GM18498 (cell line): ENCODE measurements at regions not wholly inside any gene's neighbourhood (a gene's known extent, or its start where the extent isn't known, plus 50 kb on each side); places are given as distances from the start of the nearest gene placed in this dataset.
"Not testable (repeated sequence)": the region's sequence is repeated elsewhere in the genome, so short reads cannot be mapped to it uniquely, and the experiment has no call there.

Source experiments
- ATAC-seq: cut with Tn5 transposase; IDR thresholded peaks from one replicate; pipeline ENCODE4 v1.9.1; 2021; ENCODE audit warnings: mild to moderate bottlenecking, moderate library complexity; ENCODE audit not compliant: unreplicated experiment

DNA sequence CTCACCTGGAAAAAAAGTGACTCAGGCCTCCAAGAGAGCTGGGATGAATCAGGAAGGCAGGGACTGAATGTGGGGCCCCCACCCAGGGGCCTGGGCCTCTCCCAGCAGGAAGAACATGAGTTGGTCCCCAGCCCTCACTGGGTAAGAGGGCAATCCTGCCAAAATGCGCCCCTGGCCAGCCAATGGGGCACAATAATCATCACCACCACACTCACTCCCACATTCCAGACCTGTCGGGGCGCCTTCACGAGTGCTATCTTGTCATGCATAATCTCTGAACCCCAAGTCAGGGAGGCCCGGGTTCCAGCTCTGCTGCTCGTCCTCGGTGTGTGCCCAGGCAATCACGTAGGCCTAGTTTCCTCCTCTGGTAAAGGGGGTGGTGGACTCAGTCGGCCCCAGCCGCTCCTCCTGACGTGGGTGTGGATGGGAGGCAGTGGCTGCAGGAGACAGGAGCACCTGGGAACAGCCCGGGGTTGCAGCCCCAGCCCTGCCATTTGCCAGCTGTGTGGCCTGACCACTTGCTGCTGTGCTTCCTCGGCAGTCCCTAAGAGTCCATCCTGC lies 115.1 kb downstream of the CYP26B1 start:
- no peak for ATAC-seq

DNA sequence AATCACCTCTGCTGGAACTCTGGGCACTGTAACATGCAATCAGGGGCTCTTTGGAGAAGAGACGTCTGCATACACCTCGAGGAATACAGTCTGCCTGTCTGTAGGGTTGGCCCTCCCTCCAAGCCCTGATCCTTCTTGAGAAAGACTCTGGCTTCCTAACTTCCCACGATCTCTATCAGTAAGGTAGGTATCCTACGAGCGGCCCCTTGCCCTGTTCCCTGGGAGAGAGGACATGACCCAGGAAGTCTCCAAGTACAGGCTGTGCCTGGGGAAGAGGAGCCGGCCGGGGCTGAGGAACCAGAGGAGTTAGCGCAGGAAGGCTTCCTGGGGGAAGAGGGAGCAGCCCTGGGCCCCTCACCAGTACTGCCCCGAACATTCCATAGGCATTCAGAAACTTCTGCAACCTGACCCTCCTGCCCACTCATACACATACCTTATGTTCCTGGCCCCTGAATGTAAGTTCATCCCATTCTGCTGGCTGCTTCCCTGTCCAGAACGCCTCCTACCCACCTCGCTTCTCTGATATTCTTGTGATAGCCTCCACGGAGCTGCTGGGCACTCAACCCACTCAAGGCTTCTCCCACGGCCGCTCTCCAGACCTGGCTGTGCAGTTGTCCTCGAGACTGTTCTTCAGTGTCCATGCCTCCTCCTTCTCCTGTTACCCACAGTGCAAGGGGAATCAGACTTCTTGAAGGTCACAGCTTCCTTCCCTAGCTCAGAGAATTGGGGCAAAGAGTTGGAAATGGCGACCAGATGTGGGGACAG lies 116.1 kb downstream of the CYP26B1 start:
- no peak for ATAC-seq

DNA sequence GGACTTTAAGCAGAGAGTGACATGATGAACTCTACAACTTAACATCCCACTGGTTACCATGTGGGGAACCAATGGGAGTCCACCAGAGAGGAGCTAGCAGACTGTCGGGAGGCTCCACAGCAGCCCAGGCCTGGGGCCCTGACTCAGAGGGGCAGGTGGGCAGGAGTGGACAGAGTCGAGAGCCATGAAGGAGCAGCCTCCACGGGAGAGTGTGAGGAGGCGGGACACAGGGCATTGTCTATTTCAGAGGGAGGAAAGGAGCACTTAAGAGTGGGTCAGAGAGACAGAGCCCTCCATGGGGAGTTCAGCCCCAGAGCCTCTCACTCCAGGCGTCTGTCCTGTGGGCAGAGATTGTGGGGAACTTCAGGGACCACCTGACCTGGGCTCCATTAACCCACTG lies 118.7 kb downstream of the CYP26B1 start:
- no peak for ATAC-seq

DNA sequence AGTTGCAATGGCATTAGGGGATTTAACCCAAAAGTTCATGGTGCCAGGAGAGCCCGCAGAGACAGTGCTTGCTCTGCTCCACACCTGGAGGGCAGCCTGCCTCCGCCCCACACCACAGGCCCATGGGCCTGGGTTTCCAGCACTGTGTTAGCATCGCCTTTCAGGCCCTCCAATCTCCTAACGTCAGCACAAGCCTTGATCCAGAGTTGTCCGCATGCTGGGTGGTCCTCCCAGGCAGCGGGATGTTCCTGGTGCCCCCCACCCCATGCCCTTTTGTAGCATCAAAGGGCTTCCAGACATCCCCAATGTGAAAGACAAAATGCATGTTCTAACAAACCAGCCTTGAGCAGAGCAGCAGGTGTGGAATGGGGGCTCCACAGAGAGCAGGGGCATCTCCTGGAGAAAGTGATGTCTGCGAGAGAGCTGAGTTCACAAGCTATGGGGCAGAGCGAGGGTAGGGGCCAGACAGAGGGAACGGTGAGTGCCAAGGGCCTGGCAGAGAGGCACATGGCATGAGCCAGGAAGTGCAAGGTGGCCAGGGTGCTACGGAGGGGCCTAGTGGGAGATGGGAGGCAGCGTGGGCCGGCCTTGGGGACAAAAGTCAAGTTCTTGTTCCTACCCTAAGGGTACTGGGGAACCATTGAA lies 119.2 kb downstream of the CYP26B1 start:
- no peak for ATAC-seq

DNA sequence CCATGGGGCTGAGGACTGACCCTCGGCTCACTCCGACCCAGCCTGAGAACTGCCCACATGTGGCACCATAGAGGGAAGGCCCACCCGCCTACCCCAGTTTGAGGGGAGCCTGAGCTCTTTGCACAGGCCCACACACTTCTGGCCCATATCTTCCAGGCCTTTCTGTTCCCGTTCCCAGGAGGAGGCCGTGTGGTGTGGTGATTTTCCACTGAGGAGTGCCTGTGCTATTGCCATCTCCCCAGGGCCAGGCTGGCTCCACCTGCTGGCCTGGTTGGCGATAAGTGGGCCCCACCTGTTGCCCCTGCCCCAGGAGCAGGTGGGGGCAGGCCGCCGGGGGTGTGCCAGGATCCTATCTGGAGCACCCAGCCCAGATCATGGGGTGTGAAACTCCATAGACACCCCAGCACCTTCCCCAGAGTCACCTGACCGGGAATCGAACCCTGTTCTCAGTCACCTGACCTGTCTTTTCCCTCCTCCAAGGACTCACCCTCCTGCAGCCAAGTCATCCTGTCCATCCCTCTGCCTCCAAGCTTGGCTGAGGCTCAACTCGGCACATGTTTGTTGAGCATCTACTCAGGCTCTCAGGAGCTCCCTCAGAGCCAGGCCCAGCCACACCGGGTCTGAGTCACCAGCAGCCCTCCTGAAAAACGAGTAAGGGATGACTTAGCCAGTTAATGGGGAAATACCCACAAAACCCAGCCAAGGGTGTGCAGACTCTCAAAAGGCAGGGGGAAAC lies 120.1 kb downstream of the CYP26B1 start:
- no peak for ATAC-seq

DNA sequence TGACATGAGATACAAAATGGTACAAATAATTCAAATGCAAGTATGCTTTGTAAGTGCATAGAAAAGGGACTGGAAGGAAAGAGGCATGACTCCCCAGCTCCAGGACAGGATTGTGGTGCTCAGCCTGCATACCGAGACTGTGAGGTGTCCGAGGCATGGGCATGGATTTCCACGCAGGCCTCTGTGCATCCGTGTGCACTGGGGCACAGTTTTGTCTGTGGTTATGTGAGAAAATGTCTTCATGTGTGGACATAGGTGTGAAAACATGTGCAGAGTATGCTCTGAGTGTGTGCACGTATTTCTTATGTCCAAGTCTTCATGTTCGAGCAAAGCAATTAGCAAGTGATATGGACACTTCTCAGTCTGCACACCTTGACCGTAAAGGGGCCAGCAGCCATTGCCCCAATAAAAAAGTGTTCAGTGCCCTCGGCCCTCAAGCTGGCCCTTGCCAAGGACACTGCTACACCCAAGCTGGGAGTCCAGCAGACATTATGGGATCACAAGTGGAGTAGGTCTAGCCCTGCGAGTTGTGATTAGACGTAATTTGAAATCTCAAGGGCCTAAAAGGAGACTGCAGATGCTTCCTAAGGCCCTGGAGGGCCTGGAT lies 120.7 kb downstream of the CYP26B1 start:
- ATAC-seq, result no peak

DNA sequence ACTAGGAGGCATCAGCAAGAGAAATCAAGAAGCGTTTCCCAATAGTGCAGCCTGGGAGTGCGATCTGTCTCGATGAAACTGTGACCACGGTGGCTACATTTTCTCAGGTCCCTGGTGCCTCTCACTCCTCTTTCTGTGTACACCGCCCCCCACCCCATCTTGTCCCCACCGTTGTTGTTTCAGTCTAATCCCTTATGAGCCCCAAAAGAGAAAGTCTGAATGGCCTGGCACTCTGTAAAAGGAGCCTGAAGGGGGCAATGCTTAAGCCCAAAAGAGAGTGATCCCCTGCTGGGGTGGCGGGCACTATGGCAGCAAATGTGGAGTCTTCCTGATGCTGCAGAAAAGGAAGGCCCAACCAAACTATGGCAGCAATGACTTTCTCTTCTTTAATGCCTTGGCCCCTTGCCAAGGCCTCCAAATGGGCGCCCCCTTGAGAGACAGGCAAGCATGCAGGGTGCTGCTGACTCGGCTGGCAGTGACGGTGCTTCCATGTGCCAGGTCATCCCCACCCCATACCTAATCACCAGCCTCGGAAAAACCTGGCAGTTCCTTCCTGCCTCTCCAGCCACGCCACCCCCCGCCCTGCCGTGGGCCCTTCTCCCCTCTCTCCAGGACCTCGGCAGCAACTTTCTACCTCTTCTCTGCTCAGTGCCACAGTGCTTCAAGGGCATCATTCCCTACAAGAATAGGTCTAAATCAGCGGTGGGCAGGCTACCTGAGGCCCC lies 123.0 kb downstream of the CYP26B1 start:
- no peak for ATAC-seq

DNA sequence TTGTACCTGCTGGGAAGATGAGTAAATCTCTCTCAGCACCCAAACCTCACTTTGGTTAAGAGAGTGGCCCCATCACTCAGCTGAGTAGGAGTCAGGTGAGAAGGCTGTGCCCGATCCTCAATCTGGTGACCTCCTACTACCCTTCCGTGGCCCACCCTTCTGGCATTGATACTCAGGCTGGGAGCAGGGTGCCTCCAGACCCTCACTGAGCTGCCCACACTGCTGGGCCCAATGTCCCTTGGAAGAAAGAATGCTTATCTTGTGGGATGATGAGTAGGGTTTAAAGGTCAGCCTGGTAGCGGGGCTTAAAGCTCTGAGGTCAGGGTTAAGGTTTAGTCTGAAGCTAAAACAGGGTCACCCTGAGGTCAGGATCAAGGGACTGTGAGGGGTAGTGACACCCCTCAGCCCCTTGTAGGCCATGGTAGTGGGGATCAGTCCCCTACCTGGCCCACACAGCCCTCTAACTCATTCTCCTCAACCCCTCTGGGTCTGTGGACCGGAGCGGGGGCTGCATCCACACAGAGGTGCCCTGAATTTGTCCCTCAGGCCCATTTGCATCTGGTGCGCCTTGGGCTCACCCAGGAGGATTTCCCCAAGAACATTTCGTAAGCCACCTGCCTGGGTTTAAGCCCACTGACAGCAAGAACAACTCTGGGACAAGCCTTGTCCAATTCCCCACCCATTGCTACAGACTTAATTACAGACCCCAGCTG lies 123.8 kb downstream of the CYP26B1 start:
- no peak for ATAC-seq

DNA sequence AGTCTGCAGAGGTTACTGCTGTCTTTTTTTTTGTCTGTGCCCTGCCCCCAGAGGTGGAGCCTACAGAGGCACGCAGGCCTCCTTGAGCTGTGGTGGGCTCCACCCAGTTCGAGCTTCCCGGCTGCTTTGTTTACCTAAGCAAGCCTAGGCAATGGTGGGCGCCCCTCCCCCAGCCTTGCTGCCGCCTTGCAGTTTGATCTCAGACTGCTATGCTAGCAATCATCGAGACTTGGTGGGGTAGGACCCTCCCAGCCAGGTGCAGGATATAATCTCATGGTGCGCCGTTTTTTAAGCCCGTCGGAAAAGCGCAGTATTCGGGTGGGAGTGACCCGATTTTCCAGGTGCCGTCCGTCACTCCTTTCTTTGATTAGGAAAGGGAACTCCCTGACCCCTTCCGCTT lies 126.3 kb downstream of the CYP26B1 start:
- ATAC-seq, result not testable (repeated sequence)

DNA sequence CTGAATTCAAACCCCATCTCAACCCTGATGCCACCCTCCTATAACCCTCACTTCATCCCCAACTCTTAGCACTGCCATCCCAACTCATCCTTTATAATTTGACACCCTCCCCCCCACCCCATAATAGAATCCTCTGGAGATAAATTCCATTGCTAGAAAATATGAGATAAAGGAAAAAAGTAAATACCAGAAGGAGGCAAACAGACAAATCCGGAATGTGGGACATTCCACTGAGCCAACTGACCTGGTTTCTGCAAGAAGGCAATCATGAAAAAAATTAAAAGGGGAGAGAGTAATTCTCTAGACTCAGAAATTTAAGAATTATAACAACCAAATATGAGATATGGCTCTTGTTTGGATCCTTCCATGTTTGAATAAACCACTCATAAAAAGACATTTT lies 132.4 kb downstream of the CYP26B1 start:
- no peak for ATAC-seq

DNA sequence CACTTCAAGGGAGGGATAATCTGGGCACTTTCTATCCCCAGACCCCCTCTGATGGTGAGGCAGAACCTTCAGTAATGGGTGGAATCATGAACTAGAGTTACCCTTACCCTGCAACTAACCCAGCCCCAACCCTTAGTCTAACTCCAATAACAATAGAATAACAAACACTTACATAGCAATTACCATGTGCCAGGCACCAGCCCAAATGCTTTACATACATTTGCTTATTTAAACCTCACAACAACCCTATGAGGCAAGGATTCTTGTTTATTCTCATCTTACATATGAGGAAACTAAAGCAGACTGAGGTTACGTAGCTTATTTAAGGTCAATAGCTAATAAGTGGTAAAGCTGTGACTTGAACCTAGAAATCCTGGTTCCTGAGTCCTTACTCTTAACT lies 132.8 kb downstream of the CYP26B1 start:
- ATAC-seq, result no peak

DNA sequence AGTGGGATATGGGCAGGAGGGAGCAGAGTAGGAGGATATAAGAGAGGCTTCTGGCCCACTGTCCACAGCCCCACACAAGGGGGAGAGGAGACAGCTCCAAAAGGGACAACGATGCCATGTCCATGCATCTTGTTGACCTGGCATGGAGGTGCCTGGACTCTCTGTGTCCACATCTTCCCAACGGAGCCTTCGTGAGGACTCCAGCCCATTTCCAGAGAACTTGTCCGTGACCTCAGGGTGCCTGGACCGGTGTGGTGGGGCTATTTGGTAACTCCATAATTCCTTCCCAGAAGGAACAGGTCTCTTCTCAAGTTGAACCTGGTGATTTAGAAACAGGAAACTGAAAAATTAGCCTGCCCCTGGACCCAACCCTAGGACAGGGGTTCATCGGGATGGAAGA lies 133.9 kb downstream of the CYP26B1 start:
- no peak for ATAC-seq

DNA sequence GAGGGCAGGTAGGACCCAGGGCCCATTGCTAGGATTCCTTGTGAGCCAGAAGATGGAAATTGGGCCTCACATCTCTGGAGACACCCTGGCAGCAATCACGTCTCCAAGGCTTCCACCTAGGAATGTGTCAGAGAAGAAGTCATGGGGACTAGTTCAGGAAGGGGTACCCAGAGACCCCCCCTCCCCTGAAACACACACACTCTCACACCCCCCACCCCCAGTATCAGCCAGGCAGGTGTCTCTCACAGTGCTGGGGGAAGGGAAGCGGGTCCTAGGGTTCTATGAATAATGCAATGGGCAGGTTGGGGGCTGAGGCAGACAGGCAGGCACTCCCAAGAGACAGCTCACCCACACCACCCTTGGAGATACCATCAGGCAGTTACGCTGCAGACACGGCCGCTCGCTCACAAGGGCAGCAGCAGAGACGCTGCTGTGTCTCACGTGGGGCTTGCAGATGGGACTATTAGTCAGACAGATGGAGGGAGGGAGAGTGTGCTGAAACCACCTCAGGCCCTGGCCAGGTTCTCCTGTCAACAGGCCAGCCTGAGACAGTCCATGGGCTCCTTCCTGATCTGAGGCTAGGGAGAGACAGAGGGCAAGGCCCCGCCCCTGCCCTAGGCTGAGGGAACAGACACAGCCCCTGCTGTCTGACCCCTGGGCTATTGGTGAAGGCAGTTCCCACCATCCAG lies 134.6 kb downstream of the CYP26B1 start:
- no peak for ATAC-seq

DNA sequence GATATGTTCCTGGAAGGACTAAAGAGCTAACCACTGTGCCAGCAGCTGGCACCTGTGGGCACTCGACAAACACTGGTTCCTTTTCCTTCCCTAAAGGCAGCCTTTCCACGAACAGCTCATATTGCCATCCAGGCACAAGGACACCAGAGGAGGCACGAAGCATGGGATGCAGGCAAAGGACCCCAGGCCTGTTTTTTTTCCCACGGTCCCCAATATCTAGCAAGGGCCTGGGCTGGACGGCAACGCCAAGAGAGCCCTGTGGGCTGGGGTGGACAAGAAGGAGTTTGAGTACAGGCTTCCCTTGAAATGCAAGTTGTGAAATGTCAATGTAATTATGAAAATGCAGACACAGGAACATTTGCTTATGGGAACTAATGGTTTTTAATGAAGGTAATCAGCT lies 135.9 kb downstream of the CYP26B1 start:
- ATAC-seq, result no peak

DNA sequence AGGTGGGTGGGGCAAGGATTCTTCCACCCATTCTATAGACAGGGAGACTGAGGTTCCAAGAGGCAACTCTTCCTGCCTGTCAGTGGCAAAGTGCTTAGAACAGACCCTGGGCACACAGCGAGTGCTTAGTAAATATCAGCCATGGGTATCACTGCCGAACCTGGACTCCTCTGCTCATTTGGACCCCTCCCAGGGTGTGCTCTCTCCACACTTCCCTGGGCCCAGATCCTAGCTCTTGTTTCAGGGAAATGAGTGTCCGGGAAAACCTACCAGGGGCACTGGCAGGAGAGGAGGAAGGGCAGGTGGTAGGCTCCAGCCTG lies 136.3 kb downstream of the CYP26B1 start:
- no peak for ATAC-seq

DNA sequence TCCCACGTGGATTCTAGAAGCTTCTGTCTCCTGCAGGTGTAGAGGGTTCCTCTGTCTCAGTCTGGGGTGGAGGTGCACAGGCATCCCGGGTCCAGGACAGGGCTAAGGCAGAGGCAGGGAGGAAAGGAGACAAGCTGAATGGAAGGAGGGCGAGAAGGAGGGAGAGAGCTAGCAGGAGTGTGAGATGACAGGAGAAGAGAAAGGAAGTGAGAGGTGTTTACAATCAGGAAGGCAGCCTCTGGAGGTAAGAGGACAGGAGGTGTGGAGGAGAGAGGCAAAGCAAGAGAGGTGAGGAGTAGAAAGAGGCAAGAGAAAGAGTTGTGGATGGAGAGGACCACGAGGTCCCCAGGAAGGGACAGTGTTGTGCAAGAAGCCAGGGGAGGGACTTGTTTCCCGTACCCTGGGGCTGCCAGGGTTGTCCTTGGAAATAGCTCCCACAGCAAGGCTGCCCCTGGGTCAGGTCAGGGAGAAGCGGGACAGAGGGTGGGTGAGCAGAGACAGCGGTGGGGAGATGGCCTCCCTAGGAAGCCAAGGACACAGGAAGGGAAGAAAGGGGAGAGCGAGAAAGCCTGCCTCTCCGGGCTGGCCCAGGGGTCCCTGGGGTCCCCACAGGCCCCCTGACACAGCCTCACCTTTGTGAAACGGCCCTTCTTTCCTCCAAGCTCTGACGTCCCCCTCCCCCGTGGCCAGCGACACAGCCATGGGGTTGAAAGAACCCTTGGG lies 136.9 kb downstream of the CYP26B1 start:
- no peak for ATAC-seq

DNA sequence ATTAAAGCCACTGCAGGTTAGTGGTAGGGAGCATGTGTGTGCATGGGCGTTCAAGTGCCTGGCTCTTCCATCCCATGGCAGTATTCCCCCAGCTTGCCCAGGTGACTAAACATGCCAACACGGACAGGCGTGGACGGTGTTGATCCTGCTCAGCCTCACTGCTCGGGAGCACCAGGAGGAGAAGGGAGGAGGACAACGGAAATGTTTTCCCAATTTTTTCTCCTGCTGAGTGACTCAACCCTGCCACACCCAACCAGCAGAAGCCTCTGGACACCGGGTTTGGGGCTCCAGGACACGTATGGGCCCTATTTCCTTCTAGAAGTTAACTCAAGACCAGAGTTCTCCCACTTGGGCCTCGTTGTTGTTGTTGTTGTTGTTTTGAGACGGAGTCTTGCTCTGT lies 139.1 kb downstream of the CYP26B1 start:
- no peak for ATAC-seq

DNA sequence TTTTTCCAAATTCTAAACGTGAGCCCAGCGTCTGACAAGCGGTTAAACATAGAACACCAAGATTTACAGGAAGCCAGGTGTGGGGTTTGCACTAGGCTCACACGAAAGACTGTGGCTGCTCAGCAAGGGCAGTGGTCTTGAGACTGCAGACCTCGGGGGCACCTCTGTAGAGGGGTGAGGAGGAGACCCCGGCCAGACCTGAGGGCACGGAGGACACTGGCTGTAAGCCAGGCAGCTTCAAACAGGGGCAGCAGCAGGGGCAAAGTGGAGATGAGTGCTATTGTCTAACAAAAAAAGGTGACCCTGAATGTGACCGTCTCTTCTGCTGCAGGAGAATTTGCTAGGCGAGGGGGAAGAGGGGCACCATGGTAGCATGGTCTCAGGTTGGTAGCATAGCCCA lies 140.3 kb downstream of the CYP26B1 start:
- no peak for ATAC-seq

DNA sequence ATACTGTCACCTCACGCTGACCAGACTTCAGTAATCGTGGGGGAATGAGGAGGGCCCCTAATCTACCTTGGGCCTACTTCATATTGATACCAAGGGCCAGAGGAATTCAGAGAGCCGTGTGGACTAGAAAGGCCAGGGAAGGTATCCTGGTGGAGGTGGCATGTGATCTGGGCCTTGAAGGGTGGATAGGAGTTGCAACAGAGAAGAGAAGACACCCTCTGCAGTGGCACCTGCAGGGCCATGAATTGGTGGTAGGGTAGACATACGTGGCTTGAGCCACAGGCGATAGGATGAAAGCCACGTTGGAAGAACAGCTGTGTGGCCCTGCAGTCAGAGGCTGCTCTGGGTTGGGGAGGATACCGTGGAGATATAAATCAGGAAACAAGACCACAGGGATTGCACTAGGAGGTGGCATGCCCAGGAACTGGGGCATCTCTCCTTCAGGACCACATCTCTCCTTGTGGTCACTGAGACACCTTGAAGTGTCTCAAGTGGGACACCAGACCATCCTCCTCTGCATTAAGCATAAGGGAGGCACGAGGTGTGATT lies 141.4 kb downstream of the CYP26B1 start:
- ATAC-seq, result no peak
